ENCODE measurements at regions not wholly inside any gene's neighbourhood (a gene's known extent, or its start where the extent isn't known, plus 50 kb on each side); places are given as distances from the start of the nearest gene placed in this dataset.

GRCh38 chr22:46051646-46052045, 74.7 kb upstream of the WNT7B start:
- Histone ChIP-seq H3K9me3 (ENCODE audit: insufficient read depth, low read length) (no peaks in the 10 kb centered on the region), H3K27me3 (ENCODE audit: low read length) (no peaks in the 10 kb centered on the region), H3K79me2 (ENCODE audit: insufficient read depth, low read length) (no peaks in the 10 kb centered on the region), H3F3A (ENCODE audit: insufficient read depth) (no peaks in the 10 kb centered on the region), H3K4me3 (ENCODE audit: insufficient read depth, low read length, poor library complexity, severe bottlenecking) (no peak overlapping the region), H3K9me2 (replicated peaks; ENCODE audit: insufficient read depth, low read length) (no peaks in the 10 kb centered on the region), H3K9ac (ENCODE audit: low read length) (no peak overlapping the region), H2AFZ (ENCODE audit: low read depth, low read length, severe bottlenecking) (no peak overlapping the region), H3K27ac (ENCODE audit: low read depth, low read length) (no peak overlapping the region), H3K4me2 (ENCODE audit: low read depth, low read length, poor library complexity, severe bottlenecking) (no peak overlapping the region), H4K20me1 (ENCODE audit: low read depth, low read length) (no peaks in the 10 kb centered on the region), H3K36me3 (ENCODE audit: low read length) (no peaks in the 10 kb centered on the region)
- TF ChIP-seq CTCF (IDR thresholded peaks at IDR 0.05; ENCODE audit: insufficient read depth, low read length, poor library complexity, severe bottlenecking), result no peak
- no peak for TF ChIP-seq EZH2phosphoT487 (conservative IDR thresholded peaks at IDR 0.05; ENCODE audit: low read length)

DNA sequence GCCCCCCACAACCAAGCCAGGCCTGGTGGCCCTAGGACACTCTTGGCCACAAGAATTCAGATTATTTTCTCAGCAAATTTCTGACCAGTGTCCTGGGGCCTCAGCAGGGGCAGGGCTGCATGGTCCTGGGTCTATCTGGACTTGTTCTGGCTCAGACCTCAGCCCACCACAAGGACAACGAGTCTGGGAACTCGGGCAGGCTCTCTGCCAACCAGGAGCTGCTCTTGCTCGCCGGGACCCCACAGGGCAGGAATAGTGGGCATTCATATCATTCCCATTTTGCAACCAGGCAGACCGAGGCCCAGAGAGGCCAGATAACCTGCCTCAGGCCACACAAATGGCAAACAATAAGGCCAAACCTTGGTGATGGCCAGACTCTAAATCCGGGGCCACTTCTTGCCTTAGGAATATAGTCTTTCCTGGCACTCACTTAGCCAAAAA, 75.4 kb upstream of the WNT7B start:
- Histone ChIP-seq H3K79me2 (ENCODE audit: insufficient read depth, low read length) (no peaks in the 10 kb centered on the region), H3K36me3 (ENCODE audit: low read length) (no peaks in the 10 kb centered on the region), H3K4me2 (ENCODE audit: low read depth, low read length, poor library complexity, severe bottlenecking) (no peak overlapping the region), H3F3A (ENCODE audit: insufficient read depth) (no peaks in the 10 kb centered on the region), H3K4me3 (ENCODE audit: insufficient read depth, low read length, poor library complexity, severe bottlenecking) (no peak overlapping the region), H3K27me3 (ENCODE audit: low read length) (no peaks in the 10 kb centered on the region), H4K20me1 (ENCODE audit: low read depth, low read length) (no peaks in the 10 kb centered on the region), H2AFZ (ENCODE audit: low read depth, low read length, severe bottlenecking) (no peak overlapping the region), H3K9me2 (replicated peaks; ENCODE audit: insufficient read depth, low read length) (no peaks in the 10 kb centered on the region), H3K9me3 (ENCODE audit: insufficient read depth, low read length) (no peaks in the 10 kb centered on the region), H3K9ac (ENCODE audit: low read length) (no peak overlapping the region), H3K27ac (ENCODE audit: low read depth, low read length) (no peak overlapping the region)
- TF ChIP-seq CTCF (IDR thresholded peaks at IDR 0.05; ENCODE audit: insufficient read depth, low read length, poor library complexity, severe bottlenecking) (no peak), EZH2phosphoT487 (conservative IDR thresholded peaks at IDR 0.05; ENCODE audit: low read length) (no peak)

DNA sequence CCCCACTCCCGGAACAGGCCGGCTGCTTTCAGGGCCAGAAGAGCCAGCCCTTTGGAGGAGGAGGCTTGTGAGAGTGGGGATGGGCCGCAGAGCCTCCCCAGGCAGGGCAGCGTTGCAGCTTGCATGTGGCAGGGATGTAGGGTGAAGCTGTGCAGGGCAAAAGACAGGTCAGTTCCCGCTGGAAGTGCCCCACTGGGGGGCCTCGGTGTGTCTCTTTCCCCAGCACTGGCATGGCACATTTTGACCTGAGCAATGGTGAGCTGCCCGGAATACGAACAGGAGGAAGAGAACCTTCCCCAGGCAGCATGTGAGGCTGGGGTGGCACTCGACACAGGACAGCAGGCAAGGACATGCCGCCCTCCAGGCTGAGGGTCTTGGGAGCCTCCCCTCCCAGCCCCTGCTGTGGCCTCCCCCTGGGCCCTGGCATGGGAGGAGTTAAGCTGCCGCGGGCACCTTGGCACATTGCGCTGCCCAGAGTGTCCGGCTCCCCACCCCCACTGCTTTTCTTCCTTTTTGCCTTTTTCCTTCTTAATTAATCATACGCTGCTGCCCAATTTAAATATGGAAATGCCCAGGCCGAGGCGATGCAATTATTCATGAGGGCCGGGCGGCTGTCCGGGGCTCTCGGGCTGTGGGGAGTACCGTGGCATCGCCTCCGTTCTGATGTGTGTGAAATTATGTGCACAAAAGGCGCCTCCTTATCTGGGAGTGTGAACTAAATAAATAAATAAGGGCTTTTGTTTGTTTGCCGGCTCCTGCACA, 76.0 kb upstream of the WNT7B start:
- Histone ChIP-seq H3K79me2 (ENCODE audit: insufficient read depth, low read length) (no peaks in the 10 kb centered on the region), H3K9me3 (ENCODE audit: insufficient read depth, low read length) (no peaks in the 10 kb centered on the region), H3K4me2 (ENCODE audit: low read depth, low read length, poor library complexity, severe bottlenecking) (no peak overlapping the region), H3K27ac (ENCODE audit: low read depth, low read length) (no peak overlapping the region), H3F3A (ENCODE audit: insufficient read depth) (no peaks in the 10 kb centered on the region), H3K27me3 (ENCODE audit: low read length) (no peaks in the 10 kb centered on the region), H3K9me2 (replicated peaks; ENCODE audit: insufficient read depth, low read length) (no peaks in the 10 kb centered on the region), H3K36me3 (ENCODE audit: low read length) (no peaks in the 10 kb centered on the region), H3K4me3 (ENCODE audit: insufficient read depth, low read length, poor library complexity, severe bottlenecking) (no peak overlapping the region), H4K20me1 (ENCODE audit: low read depth, low read length) (no peaks in the 10 kb centered on the region), H3K9ac (ENCODE audit: low read length) (no peak overlapping the region), H2AFZ (ENCODE audit: low read depth, low read length, severe bottlenecking) (no peak overlapping the region)
- no peak for TF ChIP-seq EZH2phosphoT487 (conservative IDR thresholded peaks at IDR 0.05; ENCODE audit: low read length)
- no peak for TF ChIP-seq CTCF (IDR thresholded peaks at IDR 0.05; ENCODE audit: insufficient read depth, low read length, poor library complexity, severe bottlenecking)

Measured in SU-DHL-6 (cell line).